D721Med (cell line): ENCODE measurements at regions not wholly inside any gene's neighbourhood (a gene's known extent, or its start where the extent isn't known, plus 50 kb on each side); places are given as distances from the start of the nearest gene placed in this dataset.

Source experiments
- DNase-seq: peaks from one replicate; pipeline ENCODE4 v3.0.0; 2011; ENCODE audit warnings: low spot score; ENCODE audit not compliant: insufficient read length
- FAIRE-seq: peaks from 2 replicates; lab custom pipeline; 2011; peaks lifted over from hg19 to GRCh38; lab: Jason Lieb, UNC
- TF ChIP-seq, protein P1 (sequence below): IDR thresholded peaks from 2 replicates; pipeline ENCODE4 v1.5.1; 2012; ENCODE audit warnings: mild to moderate bottlenecking, control low read depth; ENCODE audit not compliant: insufficient read depth; ENCODE audit errors: missing control alignments

DNA sequence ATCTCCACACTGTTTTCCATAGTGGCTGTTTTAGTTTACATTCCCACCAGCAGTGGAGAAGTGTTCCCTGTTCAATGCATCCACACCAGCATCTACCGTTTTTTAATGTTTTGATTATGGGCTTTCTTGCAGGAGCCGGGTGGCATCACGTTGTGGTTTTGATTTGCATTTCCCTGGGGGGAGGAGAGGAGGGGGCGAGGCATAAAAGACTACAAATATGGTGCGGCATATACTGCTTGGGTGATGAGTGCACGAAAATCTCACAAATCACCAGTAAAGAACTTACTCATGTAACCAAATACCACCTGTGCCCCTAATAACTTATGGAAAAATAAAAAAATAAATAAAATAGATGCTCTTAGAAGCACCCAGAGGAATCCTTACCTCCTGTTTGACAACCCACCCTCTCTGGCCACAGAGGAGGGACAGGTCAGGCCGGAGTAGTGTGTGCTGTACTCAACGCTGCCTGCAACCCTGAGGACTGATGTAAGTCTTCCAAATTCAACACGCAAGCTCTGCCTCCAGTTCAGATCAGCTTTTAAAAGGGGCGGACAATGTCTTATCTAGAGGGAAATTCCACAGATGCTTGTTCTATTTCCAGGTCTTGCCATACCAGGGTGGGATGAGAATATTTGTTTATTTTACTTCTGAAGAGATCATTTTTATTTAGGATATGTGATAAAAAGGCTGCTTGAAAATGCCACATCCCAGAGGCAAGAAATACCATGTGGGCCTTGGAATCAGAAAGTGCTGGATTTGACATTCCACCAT is 329.6 kb upstream of the B3GAT1 start:
- DNase-seq (no peak), FAIRE-seq (no peak)

DNA sequence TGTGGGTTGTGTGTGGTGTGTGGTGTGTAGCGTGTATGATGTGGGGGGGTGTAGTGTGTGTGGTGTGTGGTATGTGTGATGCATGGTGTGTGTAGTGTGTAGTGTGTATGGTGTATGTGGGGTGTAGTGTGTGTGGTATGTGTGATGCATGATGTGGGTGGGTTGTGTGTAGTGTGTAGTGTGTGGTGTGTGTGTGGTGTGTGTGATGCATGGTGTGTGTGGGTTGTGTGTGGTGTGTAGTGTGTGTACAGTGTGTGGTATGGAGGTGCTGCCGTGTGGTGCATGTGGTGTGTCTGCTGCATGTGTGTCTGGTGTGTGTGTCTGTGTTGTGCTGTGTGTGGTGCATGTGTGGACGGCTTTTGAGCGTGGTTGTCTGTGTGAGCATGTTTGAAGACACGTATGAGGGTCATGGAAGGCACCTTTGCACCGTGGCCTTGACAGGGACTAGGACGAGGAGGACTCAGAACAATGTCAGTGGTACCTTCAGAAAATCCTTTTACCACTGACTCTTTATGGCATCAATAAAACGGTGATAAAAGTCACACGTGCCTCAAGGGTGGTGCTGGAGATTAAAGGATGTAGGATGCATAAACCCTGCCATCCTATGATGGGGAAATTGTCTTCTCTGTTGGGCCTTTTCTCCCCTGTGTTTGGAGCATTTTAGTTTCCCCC is 328.7 kb upstream of the B3GAT1 start:
- FAIRE-seq: no peak
- no peak for DNase-seq
- TF ChIP-seq, protein P1, sequence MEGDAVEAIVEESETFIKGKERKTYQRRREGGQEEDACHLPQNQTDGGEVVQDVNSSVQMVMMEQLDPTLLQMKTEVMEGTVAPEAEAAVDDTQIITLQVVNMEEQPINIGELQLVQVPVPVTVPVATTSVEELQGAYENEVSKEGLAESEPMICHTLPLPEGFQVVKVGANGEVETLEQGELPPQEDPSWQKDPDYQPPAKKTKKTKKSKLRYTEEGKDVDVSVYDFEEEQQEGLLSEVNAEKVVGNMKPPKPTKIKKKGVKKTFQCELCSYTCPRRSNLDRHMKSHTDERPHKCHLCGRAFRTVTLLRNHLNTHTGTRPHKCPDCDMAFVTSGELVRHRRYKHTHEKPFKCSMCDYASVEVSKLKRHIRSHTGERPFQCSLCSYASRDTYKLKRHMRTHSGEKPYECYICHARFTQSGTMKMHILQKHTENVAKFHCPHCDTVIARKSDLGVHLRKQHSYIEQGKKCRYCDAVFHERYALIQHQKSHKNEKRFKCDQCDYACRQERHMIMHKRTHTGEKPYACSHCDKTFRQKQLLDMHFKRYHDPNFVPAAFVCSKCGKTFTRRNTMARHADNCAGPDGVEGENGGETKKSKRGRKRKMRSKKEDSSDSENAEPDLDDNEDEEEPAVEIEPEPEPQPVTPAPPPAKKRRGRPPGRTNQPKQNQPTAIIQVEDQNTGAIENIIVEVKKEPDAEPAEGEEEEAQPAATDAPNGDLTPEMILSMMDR: no peak

More for the DNA sequence above, 329.6 kb upstream of the B3GAT1 start:
- TF ChIP-seq, protein P1: no peak

DNA sequence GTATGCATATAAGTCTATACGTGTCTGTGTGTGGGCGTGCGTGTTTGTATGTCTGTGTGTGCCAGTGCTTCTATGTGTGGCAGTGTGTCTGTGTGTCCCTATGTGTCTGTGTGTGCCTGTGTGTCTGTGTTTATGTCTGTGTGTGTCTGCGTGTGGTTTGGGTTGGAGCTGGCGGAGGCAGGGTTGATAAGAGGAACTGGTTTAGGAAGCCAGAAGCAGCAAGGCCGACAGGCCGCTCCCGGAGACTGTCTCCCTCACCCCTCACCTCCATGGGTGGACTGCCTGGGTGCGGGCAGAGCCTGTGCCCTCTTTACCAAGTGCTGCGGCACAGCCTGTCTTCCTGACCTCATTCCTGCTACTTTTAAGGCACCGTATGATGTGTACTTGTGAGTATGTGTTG is 327.1 kb upstream of the B3GAT1 start:
- FAIRE-seq (no peak), DNase-seq (no peak)
- TF ChIP-seq, protein P1: no peak

DNA sequence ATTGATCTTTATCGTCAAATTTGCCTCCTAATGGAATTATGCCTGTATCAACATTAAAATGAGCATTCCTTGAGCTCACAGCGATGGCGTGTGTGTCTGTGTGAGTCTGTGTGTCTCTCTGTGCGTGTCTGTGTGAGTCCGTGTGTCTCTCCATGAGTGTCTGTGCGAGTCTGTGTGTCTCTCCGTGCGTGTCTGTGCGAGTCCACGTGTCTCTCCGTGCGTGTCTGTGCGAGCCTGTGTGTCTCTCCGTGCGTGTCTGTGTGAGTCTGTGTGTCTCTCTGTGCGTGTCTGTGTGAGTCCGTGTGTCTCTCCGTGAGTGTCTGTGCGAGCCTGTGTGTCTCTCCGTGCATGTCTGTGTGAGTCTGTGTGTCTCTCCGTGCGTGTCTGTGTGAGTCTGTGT is 326.5 kb upstream of the B3GAT1 start:
- DNase-seq (no peak), FAIRE-seq (no peak)
- TF ChIP-seq, protein P1: no peak

DNA sequence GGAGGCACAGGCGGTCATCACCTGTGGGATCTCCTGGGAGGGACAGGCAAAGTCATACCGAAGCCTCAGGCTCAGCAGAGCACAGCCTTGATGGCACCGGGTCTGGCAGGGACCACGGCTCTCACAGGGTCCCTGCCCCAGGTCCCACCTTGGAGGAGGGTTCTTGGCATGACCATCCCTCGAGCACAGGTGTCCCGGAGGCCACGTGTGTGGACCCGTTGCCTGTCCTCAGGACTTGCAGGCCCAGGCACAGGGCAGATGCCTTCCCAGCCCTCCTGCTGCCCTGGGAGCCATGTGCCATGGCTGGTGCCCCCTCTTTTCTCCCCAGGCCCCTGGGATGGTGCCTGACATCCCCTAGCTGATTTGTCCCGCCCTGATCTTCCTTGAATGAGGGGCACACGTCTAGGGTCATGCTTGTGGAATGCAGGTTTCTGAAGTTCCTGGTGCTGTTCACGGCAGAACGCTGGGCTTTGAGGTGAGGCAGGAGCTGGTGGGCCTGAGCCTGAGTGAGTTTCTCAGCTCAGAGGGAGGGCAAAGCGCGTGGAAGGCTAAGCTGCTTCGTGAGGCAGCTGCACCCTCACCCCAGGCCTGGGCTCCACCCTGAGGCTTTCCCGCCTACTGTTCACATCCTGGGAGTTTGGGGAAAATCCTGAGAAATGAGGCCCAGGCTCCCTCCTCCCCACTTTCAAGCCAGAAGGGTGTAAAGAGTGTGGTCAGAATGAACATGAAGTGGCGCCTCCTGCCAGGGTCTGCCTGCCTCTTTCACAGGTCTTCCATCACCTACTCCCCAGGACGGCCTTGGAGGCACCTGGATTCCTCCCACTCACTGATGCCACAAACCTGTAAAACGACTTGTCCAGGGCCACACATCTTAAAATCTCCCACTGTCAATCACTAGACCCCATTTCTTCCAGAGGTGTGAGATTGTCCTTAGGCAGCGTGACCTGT is 325.8 kb upstream of the B3GAT1 start:
- no peak for DNase-seq
- TF ChIP-seq, protein P1: no peak
- no peak for FAIRE-seq

DNA sequence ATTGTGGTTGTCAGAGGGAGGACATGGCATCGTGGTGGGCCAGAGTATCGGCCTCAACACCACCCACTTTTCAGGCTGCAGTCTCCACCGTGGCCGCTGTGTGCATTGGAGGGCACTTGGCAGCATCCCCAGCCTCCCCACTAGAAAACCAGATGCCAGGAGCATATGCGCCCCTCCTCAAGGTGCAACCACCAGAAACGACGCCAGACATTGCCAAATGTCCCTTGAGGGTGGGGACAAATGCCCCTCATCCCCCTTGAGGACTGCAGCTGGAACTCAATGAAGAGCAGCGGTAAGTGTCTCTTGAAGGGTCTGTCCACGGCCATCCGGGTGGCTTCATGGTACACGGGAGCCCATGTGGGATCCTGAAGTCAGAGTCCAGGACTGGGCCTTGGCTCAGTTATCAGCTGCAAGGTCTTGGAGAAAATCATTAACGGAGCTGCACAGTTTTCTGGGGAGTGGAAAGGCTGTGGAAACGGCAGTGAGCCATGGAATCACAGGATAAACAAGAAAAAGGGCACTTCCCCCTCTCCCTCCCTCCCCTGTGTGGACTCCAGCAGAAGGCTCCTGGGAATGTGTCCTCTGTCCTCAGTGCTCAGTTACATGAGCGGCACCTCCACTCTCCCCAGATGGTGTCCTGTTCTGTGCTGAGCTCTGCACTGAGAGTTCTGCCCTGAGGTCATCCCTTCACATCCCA is 324.4 kb upstream of the B3GAT1 start:
- no peak for FAIRE-seq
- TF ChIP-seq, protein P1: no peak
- no peak for DNase-seq
